ENCODE measurements at regions not wholly inside any gene's neighbourhood (a gene's known extent, or its start where the extent isn't known, plus 50 kb on each side); places are given as distances from the start of the nearest gene placed in this dataset.

GRCh38 chr14:54259821-54260220, 137.0 kb upstream of the CDKN3 start:
- POLR2A ChIA-PET (ENCODE audit: unreplicated experiment), result no interaction called here
- Histone ChIP-seq H3K4me1 (ENCODE audit: control insufficient read depth, insufficient read depth, low read length) (no peaks in the 10 kb centered on the region), H3K9ac (ENCODE audit: low read depth, low read length) (no peak overlapping the region), H2AK5ac (ENCODE audit: low read depth, low read length) (no peak overlapping the region), H2BK15ac (ENCODE audit: low read depth, low read length) (no peak overlapping the region), H2BK5ac (ENCODE audit: low read depth, low read length, poor library complexity, severe bottlenecking) (no peak overlapping the region), H4K91ac (ENCODE audit: insufficient read depth, low read depth, low read length) (no peak overlapping the region), H3K9me1 (ENCODE audit: insufficient read depth, low read length) (no peaks in the 10 kb centered on the region; the same call in 1 of the 2 replicates), H4K20me1 (ENCODE audit: insufficient read depth, low read length) (no peaks in the 10 kb centered on the region), H2BK20ac (ENCODE audit: low read depth, low read length) (no peak overlapping the region), H4K5ac (ENCODE audit: low read depth, low read length) (no peak overlapping the region), H3K36me3 (ENCODE audit: control insufficient read depth, insufficient read depth, low read length) (no peaks in the 10 kb centered on the region), H3K27ac (ENCODE audit: insufficient read depth, low read length) (no peak overlapping the region), H3K4me2 (ENCODE audit: low read depth, low read length) (no peak overlapping the region), H3K23ac (ENCODE audit: low read depth, low read length) (no peak overlapping the region), H3K4ac (ENCODE audit: low read depth, low read length) (no peak overlapping the region), H3K18ac (ENCODE audit: low read depth, low read length) (no peak overlapping the region), H3K56ac (ENCODE audit: extremely low read depth, insufficient read depth, low read length) (no peak overlapping the region), H3K14ac (replicated peaks; ENCODE audit: low read depth, low read length) (no peak overlapping the region), H3K79me1 (ENCODE audit: low read depth in 1 of 2, low read length in 2 of 2) (no peaks in the 10 kb centered on the region), H4K8ac (ENCODE audit: low read depth in 2 of 2, low read length in 2 of 2) (no peak overlapping the region), H2AFZ (replicated peaks; ENCODE audit: low read length, poor library complexity) (no peak overlapping the region), H2BK120ac (ENCODE audit: low read depth, low read length) (no peak overlapping the region), H2AK9ac (replicated peaks; ENCODE audit: low read depth, low read length, poor library complexity) (no peak overlapping the region), H3K9me3 (ENCODE audit: control insufficient read depth, insufficient read depth, low read length) (no peaks in the 10 kb centered on the region), H3K27me3 (ENCODE audit: control insufficient read depth, insufficient read depth, low read length) (peaks cover 14% of the 10 kb centered on the region), H3K4me3 (ENCODE audit: insufficient read depth, low read depth, low read length) (no peak overlapping the region)
- in situ Hi-C loops (cut with MboI; ENCODE audit: low sequenced_read_pairs), result no loop called here
- WGBS, 2 experiments (ENCODE audit: extremely low coverage in 2 of 2, insufficient read length in 1 of 2), result 58% methylated on average over 2 of the region's 5 CpGs; no CpG with 5 or more reads in 1 of the 2 experiments
- CTCF ChIA-PET, result no interaction called here
- TF ChIP-seq POLR2A (IDR thresholded peaks at IDR 0.05; ENCODE audit: low read depth, low read length), result no peak
- no peak for TF ChIP-seq NFE2L2 (IDR thresholded peaks at IDR 0.05; ENCODE audit: low read depth, low read length)
- TF ChIP-seq RCOR1 (IDR thresholded peaks at IDR 0.05; ENCODE audit: insufficient replicate concordance, low read length), result no peak
- no peak for TF ChIP-seq RAD21 (IDR thresholded peaks at IDR 0.05; ENCODE audit: low read length)
- TF ChIP-seq MAFK (IDR thresholded peaks at IDR 0.05; ENCODE audit: low read depth, low read length), result no peak
- TF ChIP-seq BHLHE40 (IDR thresholded peaks at IDR 0.05; ENCODE audit: low read depth, low read length), result no peak
- TF ChIP-seq MXI1 (IDR thresholded peaks at IDR 0.05; ENCODE audit: borderline replicate concordance, low read depth, low read length), result no peak
- TF ChIP-seq SMC3 (IDR thresholded peaks at IDR 0.05; ENCODE audit: low read depth, low read length), result no peak
- TF ChIP-seq FOS (IDR thresholded peaks at IDR 0.05; ENCODE audit: low read depth, low read length), result no peak
- TF ChIP-seq ELK1 (IDR thresholded peaks at IDR 0.05; ENCODE audit: borderline replicate concordance, low read depth, low read length), result no peak
- TF ChIP-seq CEBPB (IDR thresholded peaks at IDR 0.05; ENCODE audit: low read depth, low read length), result no peak
- no peak for TF ChIP-seq CHD1 (IDR thresholded peaks at IDR 0.05; ENCODE audit: low read depth, low read length)
- no peak for TF ChIP-seq USF2 (IDR thresholded peaks at IDR 0.05; ENCODE audit: low read depth, low read length)
- TF ChIP-seq RFX5 (IDR thresholded peaks at IDR 0.05; ENCODE audit: low read depth, low read length), result no peak
- TF ChIP-seq MAZ (IDR thresholded peaks at IDR 0.05; ENCODE audit: borderline replicate concordance, low read depth, low read length), result no peak
- no peak for TF ChIP-seq CTCF (conservative IDR thresholded peaks at IDR 0.05; ENCODE audit: low read depth, low read length)
- DNase-seq (no peak), ATAC-seq (ENCODE audit: low read depth) (no peak)
- no TSS peak for BruUV-seq (replicated peaks)
- intact Hi-C loops (cut with micrococcal nuclease), result no loop called here
- dilution Hi-C loops (cut with HindIII; ENCODE audit: low sequenced_read_pairs, unreplicated experiment), result no loop called here
